GM18861 (cell line): ENCODE measurements at regions not wholly inside any gene's neighbourhood (a gene's known extent, or its start where the extent isn't known, plus 50 kb on each side); places are given as distances from the start of the nearest gene placed in this dataset.

ENCODE experiments used
- ATAC-seq: cut with Tn5 transposase; IDR thresholded peaks from one replicate; pipeline ENCODE4 v1.9.1; 2021; ENCODE audit not compliant: unreplicated experiment

- no peak for ATAC-seq
Measured at GRCh38 chr2:126748188-126748760, 92.3 kb downstream of the GYPC start.

- no peak for ATAC-seq
Measured at GRCh38 chr2:126748929-126749518, 93.1 kb downstream of the GYPC start.

GRCh38 chr2:126749537-126749936 lies 93.6 kb downstream of the GYPC start:
- peak; percentile 69 for ATAC-seq

- no peak for ATAC-seq
Measured at GRCh38 chr2:126750506-126750905, 94.5 kb downstream of the GYPC start.

- ATAC-seq = no peak
Measured at GRCh38 chr2:126751477-126751876, 95.5 kb downstream of the GYPC start.

GRCh38 chr2:126752876-126753275 lies 96.9 kb downstream of the GYPC start:
- ATAC-seq = no peak

- no peak for ATAC-seq
Measured at GRCh38 chr2:126753501-126754212, 97.7 kb downstream of the GYPC start.

GRCh38 chr2:126754240-126755004 lies 98.5 kb downstream of the GYPC start:
- no peak for ATAC-seq

- ATAC-seq = no peak
Measured at GRCh38 chr2:126756125-126756524, 100.2 kb downstream of the GYPC start.

GRCh38 chr2:126761256-126761980 lies 105.5 kb downstream of the GYPC start:
- ATAC-seq = no peak

- no peak for ATAC-seq
Measured at GRCh38 chr2:126761981-126762878, 106.3 kb downstream of the GYPC start.

GRCh38 chr2:126764686-126765265 lies 108.8 kb downstream of the GYPC start:
- ATAC-seq = no peak

GRCh38 chr2:126765395-126765794 lies 109.4 kb downstream of the GYPC start:
- ATAC-seq = no peak

- ATAC-seq = no peak
Measured at GRCh38 chr2:126766295-126766968, 110.5 kb downstream of the GYPC start.

- ATAC-seq = no peak
Measured at GRCh38 chr2:126766969-126767296, 111.0 kb downstream of the GYPC start.

GRCh38 chr2:126769118-126769517 lies 113.2 kb downstream of the GYPC start:
- ATAC-seq = no peak

GRCh38 chr2:126770466-126770865 lies 114.5 kb downstream of the GYPC start:
- no peak for ATAC-seq

- ATAC-seq = no peak
Measured at GRCh38 chr2:126771094-126771493, 115.1 kb downstream of the GYPC start.

- no peak for ATAC-seq
Measured at GRCh38 chr2:126771501-126772195, 115.7 kb downstream of the GYPC start.
